Sigmoid colon (tissue), 6 donors: ENCODE measurements at regions not wholly inside any gene's neighbourhood (a gene's known extent, or its start where the extent isn't known, plus 50 kb on each side); places are given as distances from the start of the nearest gene placed in this dataset.

Source experiments
- DNase-seq: peaks from one replicate; pipeline ENCODE4 v3.0.0-alpha.2; 2019
- H3K27ac ChIP-seq, 4 donors: fragments of 200-600 bp; sonication (generic); one replicate each; pipeline ENCODE4 v1.5.1; 2016 to 2019; ENCODE audit warnings: mild to moderate bottlenecking in 1 of 4
- H3K27me3 ChIP-seq, 3 donors: fragments of 200-600 bp; sonication (generic); one replicate each; pipeline ENCODE4 v1.5.1; 2019; ENCODE audit warnings: mild to moderate bottlenecking in 1 of 3
- H3K36me3 ChIP-seq, 4 donors: fragments of 200-600 bp; sonication (generic); one replicate each; pipeline ENCODE4 v1.5.1; 2016 to 2019
- H3K4me1 ChIP-seq, 4 donors: fragments of 200-600 bp; sonication (generic); one replicate each; pipeline ENCODE4 v1.5.1; 2017 to 2019
- H3K4me3 ChIP-seq, 4 donors: fragments of 200-600 bp; sonication (generic); one replicate each; pipeline ENCODE4 v1.5.1; 2017 to 2019; ENCODE audit warnings: mild to moderate bottlenecking in 2 of 4, moderate library complexity in 1 of 4
- H3K9me3 ChIP-seq, 4 donors: fragments of 200-600 bp in 3 of 4; sonication (generic) in 3 of 4; one replicate each; pipeline versions ENCODE4 v1.5.1 to v1.6.1; 2013 to 2019
- CTCF ChIP-seq, 4 experiments: fragments of 450-650 bp in 3 of 4; fragments of 200-600 bp in 1 of 4; IDR thresholded peaks; one replicate each; pipeline ENCODE4 v1.5.1; 2016 to 2019; ENCODE audit warnings: antibody characterized with exemption in 4 of 4, mild to moderate bottlenecking in 3 of 4, moderate library complexity in 2 of 4
- EP300 ChIP-seq, 4 donors: sonication (generic); formaldehyde crosslinking; IDR thresholded peaks; one replicate each; pipeline ENCODE4 v1.6.1; 2017; ENCODE audit warnings: antibody characterized with exemption in 4 of 4
- POLR2A ChIP-seq, 2 donors: fragments of 450-650 bp; IDR thresholded peaks; one replicate each; pipeline ENCODE4 v1.6.1; 2016; ENCODE audit warnings: antibody characterized with exemption in 2 of 2, mild to moderate bottlenecking in 2 of 2, moderate library complexity in 2 of 2
- POLR2AphosphoS5 ChIP-seq, 4 donors: sonication (generic); formaldehyde crosslinking; IDR thresholded peaks; one replicate each; pipeline ENCODE4 v1.6.1; 2017; ENCODE audit warnings: antibody characterized with exemption in 4 of 4
- WGBS, 2 donors: extraction: QIAGEN DNeasy Blood & Tissue Kit; methylation state at CpG; one replicate each; pipeline ENCODE4 v1.1.7; 2013; 5-methylcytosine and 5-hydroxymethylcytosine counted together
- intact Hi-C: fragments of 100-400 bp; cut with DNase I; formaldehyde crosslinking; loops from one replicate; pipeline ENCODE4 v1.15.1; 2023
- donor health status: healthy with polysubstance abuse.
- donor health status: healthy.

GRCh38 chr3:109943181-109943580 is 605.8 kb upstream of the DPPA4 start:
- intact Hi-C loops = no loop called here

GRCh38 chr3:109944836-109945235 is 607.5 kb upstream of the DPPA4 start:
- no peak for DNase-seq

More at GRCh38 chr3:109943181-109943580, 605.8 kb upstream of the DPPA4 start:
- TF ChIP-seq EP300 (IDR thresholded peaks at IDR 0.05) (no peak), CTCF (IDR thresholded peaks at IDR 0.05) (no peak), POLR2AphosphoS5 (IDR thresholded peaks at IDR 0.05) (no peak), POLR2A (IDR thresholded peaks at IDR 0.05) (no peak)
- H3K27ac ChIP-seq = no peak overlapping the region
- H3K9me3 ChIP-seq = no peaks in the 10 kb centered on the region
- no peaks in the 10 kb centered on the region for H3K27me3 ChIP-seq
- no peak overlapping the region for H3K4me3 ChIP-seq
- DNase-seq = no peak
- H3K36me3 ChIP-seq = no peaks in the 10 kb centered on the region
- no peaks in the 10 kb centered on the region for H3K4me1 ChIP-seq
- 90 to 91% methylated on average over 3 of the region's 3 CpGs for WGBS, 2 donors

GRCh38 chr3:109952924-109953323 is 615.6 kb upstream of the DPPA4 start:
- Histone ChIP-seq H3K4me3 (no peak overlapping the region), H3K9me3 (no peaks in the 10 kb centered on the region), H3K36me3 (no peaks in the 10 kb centered on the region), H3K27me3 (no peaks in the 10 kb centered on the region), H3K4me1 (no peaks in the 10 kb centered on the region), H3K27ac (no peak overlapping the region)
- TF ChIP-seq POLR2A (IDR thresholded peaks at IDR 0.05) = no peak
- TF ChIP-seq EP300 (IDR thresholded peaks at IDR 0.05) = no peak
- no peak for TF ChIP-seq POLR2AphosphoS5 (IDR thresholded peaks at IDR 0.05)
- no peak for TF ChIP-seq CTCF (IDR thresholded peaks at IDR 0.05)
- 91% methylated on average over 2 of the region's 2 CpGs for WGBS, 2 donors
- intact Hi-C loops = no loop called here
- no peak for DNase-seq

More at GRCh38 chr3:109944836-109945235, 607.5 kb upstream of the DPPA4 start:
- Histone ChIP-seq H3K9me3 (no peaks in the 10 kb centered on the region), H3K36me3 (no peaks in the 10 kb centered on the region), H3K27ac (no peak overlapping the region), H3K27me3 (no peaks in the 10 kb centered on the region), H3K4me3 (no peak overlapping the region), H3K4me1 (no peaks in the 10 kb centered on the region)
- 71 to 79% methylated on average over 5 of the region's 5 CpGs for WGBS, 2 donors
- TF ChIP-seq POLR2AphosphoS5 (IDR thresholded peaks at IDR 0.05) (no peak), EP300 (IDR thresholded peaks at IDR 0.05) (no peak), CTCF (IDR thresholded peaks at IDR 0.05) (no peak), POLR2A (IDR thresholded peaks at IDR 0.05) (no peak)
- intact Hi-C loops = no loop called here

GRCh38 chr3:109963831-109964230 is 626.5 kb upstream of the DPPA4 start:
- TF ChIP-seq POLR2A (IDR thresholded peaks at IDR 0.05) (no peak), CTCF (IDR thresholded peaks at IDR 0.05) (no peak), POLR2AphosphoS5 (IDR thresholded peaks at IDR 0.05) (no peak), EP300 (IDR thresholded peaks at IDR 0.05) (no peak)
- no peak for DNase-seq

GRCh38 chr3:109973733-109974132 is 636.4 kb upstream of the DPPA4 start:
- intact Hi-C loops = no loop called here
- H3K4me3 ChIP-seq = no peak overlapping the region
- H3K36me3 ChIP-seq = no peaks in the 10 kb centered on the region
- H3K27ac ChIP-seq = no peak overlapping the region
- no peaks in the 10 kb centered on the region for H3K4me1 ChIP-seq
- H3K27me3 ChIP-seq = no peaks in the 10 kb centered on the region
- DNase-seq = no peak
- no peaks in the 10 kb centered on the region for H3K9me3 ChIP-seq
- no peak for TF ChIP-seq EP300 (IDR thresholded peaks at IDR 0.05)
- TF ChIP-seq POLR2AphosphoS5 (IDR thresholded peaks at IDR 0.05) = no peak
- TF ChIP-seq POLR2A (IDR thresholded peaks at IDR 0.05) = no peak
- TF ChIP-seq CTCF (IDR thresholded peaks at IDR 0.05) = no peak
- 53 to 54% methylated on average over 4 of the region's 4 CpGs for WGBS, 2 donors

More at GRCh38 chr3:109963831-109964230, 626.5 kb upstream of the DPPA4 start:
- H3K4me1 ChIP-seq = no peaks in the 10 kb centered on the region
- H3K9me3 ChIP-seq = no peaks in the 10 kb centered on the region
- no peaks in the 10 kb centered on the region for H3K36me3 ChIP-seq
- H3K27me3 ChIP-seq = no peaks in the 10 kb centered on the region
- 50 to 72% methylated on average over 4 of the region's 4 CpGs for WGBS, 2 donors
- H3K4me3 ChIP-seq = no peak overlapping the region
- intact Hi-C loops = no loop called here
- H3K27ac ChIP-seq = no peak overlapping the region
